Common myeloid progenitor, CD34-positive (primary cell): ENCODE measurements at regions not wholly inside any gene's neighbourhood (a gene's known extent, or its start where the extent isn't known, plus 50 kb on each side); places are given as distances from the start of the nearest gene placed in this dataset.
A peak's percentile ranks its signal among the peaks of the same experiment; 100 is the strongest.

ENCODE experiments used
- CTCF ChIA-PET: fragments of 350-600 bp; sonication (Branson Sonifier 250); formaldehyde crosslinking; loops from one replicate; lab custom pipeline; 2021; ENCODE audit warnings: antibody characterized with exemption; lab: Charles Lee
- POLR2A ChIA-PET: fragments of 350-600 bp; sonication (Branson Sonifier 250); formaldehyde crosslinking; loops from one replicate; lab custom pipeline; 2021; ENCODE audit warnings: antibody characterized with exemption; lab: Charles Lee
- DNase-seq, 3 donors: peaks; one replicate each; pipeline versions ENCODE4 v3.0.0 to v3.0.0-alpha.2; 2013
- H3K27ac ChIP-seq, 2 experiments: 1 replicate in 1 of 2; 2 replicates in 1 of 2; pipeline ENCODE4 v1.7.0; 2013; ENCODE audit warnings: inconsistent platforms in 2 of 2, low read length in 2 of 2, mild to moderate bottlenecking in 2 of 2, low read depth in 1 of 2, moderate library complexity in 1 of 2; ENCODE audit not compliant: severe bottlenecking in 2 of 2, insufficient read depth in 1 of 2, poor library complexity in 1 of 2
- H3K27me3 ChIP-seq, 5 experiments: replicated peaks in 2 of 5; 1 replicate in 3 of 5; 2 replicates in 2 of 5; pipeline versions ENCODE4 v1.6.1 to v1.7.0; 2013; ENCODE audit warnings: low read length in 4 of 5, mild to moderate bottlenecking in 2 of 5, moderate library complexity in 2 of 5, inconsistent platforms in 1 of 5; ENCODE audit not compliant: insufficient read depth in 5 of 5, control insufficient read depth in 4 of 5
- H3K36me3 ChIP-seq, 4 experiments: 1 replicate in 2 of 4; 2 replicates in 2 of 4; pipeline versions ENCODE4 v1.6.1 to v1.7.0; 2013; ENCODE audit warnings: low read length in 3 of 4, control low read depth in 1 of 4, mild to moderate bottlenecking in 1 of 4; ENCODE audit not compliant: control insufficient read depth in 4 of 4, insufficient read depth in 4 of 4
- H3K4me1 ChIP-seq, 4 experiments: 1 replicate in 3 of 4; 2 replicates in 1 of 4; pipeline versions ENCODE4 v1.6.1 to v1.7.1; 2013; ENCODE audit warnings: low read length in 3 of 4, mild to moderate bottlenecking in 3 of 4, control low read depth in 1 of 4, inconsistent platforms in 1 of 4, moderate library complexity in 1 of 4; ENCODE audit not compliant: control insufficient read depth in 4 of 4, insufficient read depth in 4 of 4; ENCODE audit errors: control extremely low read depth in 1 of 4
- H3K4me3 ChIP-seq, 7 experiments: 1 replicate in 4 of 7; 2 replicates in 3 of 7; pipeline versions ENCODE4 v1.5.1 to v1.7.0; 2013; ENCODE audit warnings: mild to moderate bottlenecking in 7 of 7, low read length in 6 of 7, moderate library complexity in 6 of 7, inconsistent platforms in 2 of 7, low read depth in 2 of 7, control low read depth in 1 of 7; ENCODE audit not compliant: insufficient read depth in 4 of 7, control insufficient read depth in 1 of 7; ENCODE audit errors: extremely low read depth in 1 of 7
- H3K9me3 ChIP-seq, 5 experiments: 1 replicate in 4 of 5; 2 replicates in 1 of 5; pipeline versions ENCODE4 v1.6.1 to v1.7.1; 2013; ENCODE audit warnings: low read length in 4 of 5, mild to moderate bottlenecking in 2 of 5, inconsistent platforms in 1 of 5, low read depth in 1 of 5, moderate library complexity in 1 of 5; ENCODE audit not compliant: control insufficient read depth in 4 of 5, insufficient read depth in 2 of 5; ENCODE audit errors: control extremely low read depth in 1 of 5
- WGBS: methylation state at CpG from one replicate; pipeline ENCODE4 v1.1.5; 2013; ENCODE audit not compliant: insufficient coverage; 5-methylcytosine and 5-hydroxymethylcytosine counted together

GRCh38 chrX:109934935-109935334 lies 68.0 kb upstream of the TMEM164 start:
- Histone ChIP-seq H3K27me3 (peaks cover 0 to 4% (median 0%) of the 10 kb centered on the region in 5 experiments), H3K36me3 (no peaks in the 10 kb centered on the region), H3K4me3 (no peak overlapping the region), H3K9me3 (no peaks in the 10 kb centered on the region), H3K27ac (no peak overlapping the region), H3K4me1 (no peaks in the 10 kb centered on the region)
- DNase-seq = no peak
- ChIA-PET CTCF (no interaction called here), POLR2A (no interaction called here)
- WGBS = 72% methylated on average over 5 of the region's 5 CpGs

DNA sequence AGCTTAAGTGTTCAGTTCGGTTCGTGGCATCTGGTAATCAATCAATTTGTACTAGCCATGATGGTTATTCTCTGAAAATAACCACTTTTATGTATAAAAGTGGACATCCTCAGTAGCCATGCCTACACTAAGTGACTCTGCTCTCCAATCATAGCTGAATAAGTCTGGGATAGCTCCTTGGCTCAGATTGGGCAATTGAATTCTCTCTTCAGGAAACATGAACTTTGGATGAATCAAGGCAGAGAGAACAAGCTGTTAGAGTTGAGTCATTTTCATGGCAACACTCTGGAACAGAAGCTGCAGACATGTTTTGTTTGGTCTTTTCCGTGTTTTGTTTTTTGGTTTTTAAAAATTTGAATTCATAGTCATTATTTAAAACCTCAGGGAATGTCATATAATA lies 66.8 kb upstream of the TMEM164 start:
- DNase-seq = no peak
- WGBS = no CpG with 5 or more reads among the region's 3 CpGs
- Histone ChIP-seq H3K4me1 (no peaks in the 10 kb centered on the region), H3K27me3 (peaks cover 0 to 4% (median 0%) of the 10 kb centered on the region in 5 experiments), H3K36me3 (no peaks in the 10 kb centered on the region), H3K4me3 (no peak overlapping the region), H3K9me3 (no peaks in the 10 kb centered on the region), H3K27ac (no peak overlapping the region)
- CTCF ChIA-PET = no interaction called here
- POLR2A ChIA-PET = no interaction called here

DNA sequence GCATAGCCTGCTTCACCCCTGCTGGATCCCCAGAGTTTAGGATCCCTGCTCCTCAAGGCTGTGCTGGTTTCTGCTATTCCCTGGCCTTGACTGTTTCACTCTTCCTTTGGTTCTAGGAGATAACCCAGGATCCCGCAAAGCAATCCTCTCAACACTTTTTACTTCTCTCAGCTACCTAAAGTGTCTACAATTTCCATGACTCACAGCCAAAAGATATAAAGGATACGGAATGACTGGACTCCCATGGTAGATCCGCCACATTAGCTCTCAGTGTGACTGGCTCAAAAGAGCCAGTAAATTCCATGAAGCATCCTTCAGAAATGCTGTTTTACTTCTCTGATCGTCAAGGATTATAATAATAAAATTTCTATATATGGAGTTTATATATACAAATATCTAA lies 66.3 kb upstream of the TMEM164 start:
- Histone ChIP-seq H3K36me3 (no peaks in the 10 kb centered on the region), H3K27me3 (peaks cover 0 to 4% (median 0%) of the 10 kb centered on the region in 5 experiments), H3K4me1 (no peaks in the 10 kb centered on the region), H3K4me3 (no peak overlapping the region), H3K27ac (no peak overlapping the region), H3K9me3 (no peaks in the 10 kb centered on the region)
- POLR2A ChIA-PET = no interaction called here
- no peak for DNase-seq
- CTCF ChIA-PET = no interaction called here
- 77% methylated on average over 3 of the region's 4 CpGs for WGBS

GRCh38 chrX:109939498-109939897 lies 63.4 kb upstream of the TMEM164 start:
- ChIA-PET POLR2A (no interaction called here), CTCF (interaction anchor here (0.5 to 3.1 kb wide), 2 partner anchors 12 to 300 kb away, joined by 3 to 9 read pairs; no protein-coding TSS in a partner anchor)
- WGBS = 100% methylated on average over 1 of the region's 2 CpGs
- H3K27ac ChIP-seq = no peak overlapping the region
- no peak overlapping the region for H3K4me3 ChIP-seq
- no peaks in the 10 kb centered on the region for H3K4me1 ChIP-seq
- H3K27me3 ChIP-seq = no peaks in the 10 kb centered on the region
- DNase-seq = no peak
- H3K36me3 ChIP-seq = no peaks in the 10 kb centered on the region
- no peaks in the 10 kb centered on the region for H3K9me3 ChIP-seq

DNA sequence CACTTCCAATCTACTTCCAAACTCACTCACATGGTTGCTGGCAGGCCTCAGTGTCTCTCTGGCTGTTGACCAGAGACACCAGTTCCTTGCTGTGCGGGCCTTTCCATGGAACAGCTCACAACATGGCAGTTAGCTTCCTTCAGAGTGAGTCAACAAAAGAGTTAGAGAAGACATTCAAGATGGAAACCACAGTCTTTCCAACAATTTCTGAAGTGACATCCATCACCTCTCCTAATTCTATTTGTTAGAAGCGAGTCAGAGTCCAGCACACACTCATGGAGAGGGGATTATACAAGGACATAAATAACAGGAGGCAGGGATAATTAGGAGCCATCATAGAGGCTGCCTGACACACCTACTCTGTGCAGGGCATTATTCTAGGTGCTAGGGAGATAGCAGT lies 62.5 kb upstream of the TMEM164 start:
- no peak for DNase-seq
- Histone ChIP-seq H3K27ac (no peak overlapping the region), H3K4me1 (no peaks in the 10 kb centered on the region), H3K4me3 (no peak overlapping the region), H3K27me3 (no peaks in the 10 kb centered on the region), H3K36me3 (no peaks in the 10 kb centered on the region), H3K9me3 (no peaks in the 10 kb centered on the region)
- WGBS = 90% methylated on average over 2 of the region's 2 CpGs
- CTCF ChIA-PET = interaction anchor here (3.1 kb wide), 1 partner anchor 12 kb away, joined by 9 read pairs; no protein-coding TSS in a partner anchor
- POLR2A ChIA-PET = no interaction called here

- Histone ChIP-seq H3K27me3 (no peaks in the 10 kb centered on the region), H3K4me3 (no peak overlapping the region), H3K36me3 (no peaks in the 10 kb centered on the region), H3K9me3 (no peaks in the 10 kb centered on the region), H3K4me1 (no peaks in the 10 kb centered on the region), H3K27ac (no peak overlapping the region)
- peak in 2 of 3 donors; percentile 62 to 70 for DNase-seq
- WGBS = 100% methylated on average over 1 of the region's 2 CpGs
- ChIA-PET POLR2A (no interaction called here), CTCF (interaction anchor here (0.6 to 1.4 kb wide), 4 partner anchors 9 to 779 kb away, joined by 3 to 4 read pairs (median 3); no protein-coding TSS in a partner anchor)
Observed at GRCh38 chrX:109943092-109943739, 59.7 kb upstream of the TMEM164 start.

DNA sequence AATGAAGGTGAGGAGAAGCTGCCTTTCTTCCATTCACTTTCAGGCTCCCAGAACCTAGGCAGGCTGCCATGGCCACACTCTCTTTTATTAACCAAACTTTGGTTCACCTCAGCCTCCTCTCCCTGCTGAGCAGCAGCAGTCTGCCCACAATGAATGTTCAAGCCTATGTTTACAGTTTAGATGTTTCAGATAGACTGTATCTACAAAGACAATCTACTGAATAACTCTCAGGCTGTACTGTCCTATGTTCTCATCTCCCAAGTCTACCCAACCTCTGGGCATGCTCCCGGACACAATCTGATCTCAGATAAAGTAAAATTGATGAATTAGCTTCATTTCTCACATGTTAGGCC lies 59.2 kb upstream of the TMEM164 start:
- whole genome bisulfite sequencing = 83% methylated on average over 1 of the region's 1 CpG
- CTCF ChIA-PET = interaction anchor here (1.0 to 1.4 kb wide), 2 partner anchors 8 to 13 kb away, joined by 3 to 4 read pairs; no protein-coding TSS in a partner anchor

More for the DNA sequence above, 59.2 kb upstream of the TMEM164 start:
- Histone ChIP-seq H3K4me1 (no peaks in the 10 kb centered on the region), H3K4me3 (no peak overlapping the region), H3K9me3 (no peaks in the 10 kb centered on the region), H3K27me3 (no peaks in the 10 kb centered on the region), H3K27ac (no peak overlapping the region), H3K36me3 (no peaks in the 10 kb centered on the region)
- DNase-seq = no peak
- POLR2A ChIA-PET = no interaction called here
